Mesenchymal stem cell (in vitro differentiated cells and primary cell): ENCODE measurements at regions not wholly inside any gene's neighbourhood (a gene's known extent, or its start where the extent isn't known, plus 50 kb on each side); places are given as distances from the start of the nearest gene placed in this dataset.
"Not testable (repeated sequence)": the region's sequence is repeated elsewhere in the genome, so short reads cannot be mapped to it uniquely, and the experiment has no call there.

Source experiments
- DNase-seq: peaks from one replicate; pipeline ENCODE4 v3.0.0-alpha.2; 2013
- H2AFZ ChIP-seq: one replicate; pipeline ENCODE4 v1.6.1; 2013; ENCODE audit warnings: low read depth, mild to moderate bottlenecking, control low read depth, inconsistent platforms, low read length, moderate library complexity
- H2AK5ac ChIP-seq: 2 replicates; pipeline ENCODE4 v1.6.1; 2013; ENCODE audit warnings: low read length, moderate library complexity, mild to moderate bottlenecking, inconsistent platforms; ENCODE audit not compliant: severe bottlenecking
- H2BK120ac ChIP-seq: one replicate; pipeline ENCODE4 v1.6.1; 2013; ENCODE audit warnings: low read depth, mild to moderate bottlenecking, inconsistent platforms, low read length, moderate library complexity
- H2BK12ac ChIP-seq, 2 experiments: one replicate each; pipeline ENCODE4 v1.6.1; 2013; ENCODE audit warnings: inconsistent platforms in 2 of 2, low read length in 2 of 2, mild to moderate bottlenecking in 2 of 2, moderate library complexity in 2 of 2, control low read depth in 1 of 2
- H2BK15ac ChIP-seq: one replicate; pipeline ENCODE4 v1.6.1; 2013; ENCODE audit warnings: mild to moderate bottlenecking, low read depth, inconsistent platforms; ENCODE audit not compliant: poor library complexity, severe bottlenecking
- H2BK5ac ChIP-seq: 2 replicates; pipeline ENCODE4 v1.6.1; 2013; ENCODE audit warnings: low read depth, mild to moderate bottlenecking, low read length, control low read depth, inconsistent platforms; ENCODE audit not compliant: poor library complexity, severe bottlenecking
- H3K14ac ChIP-seq, 2 experiments: one replicate each; pipeline ENCODE4 v1.6.1; 2013; ENCODE audit warnings: inconsistent platforms in 2 of 2, low read length in 2 of 2, control low read depth in 1 of 2, mild to moderate bottlenecking in 1 of 2, moderate library complexity in 1 of 2
- H3K18ac ChIP-seq, 2 experiments: one replicate each; pipeline ENCODE4 v1.6.1; 2013; ENCODE audit warnings: inconsistent platforms in 2 of 2, low read length in 2 of 2, control low read depth in 1 of 2, low read depth in 1 of 2, mild to moderate bottlenecking in 1 of 2
- H3K23ac ChIP-seq, 2 experiments: one replicate each; pipeline ENCODE4 v1.6.1; 2013; ENCODE audit warnings: inconsistent platforms in 2 of 2, low read length in 2 of 2, mild to moderate bottlenecking in 2 of 2, moderate library complexity in 2 of 2, control low read depth in 1 of 2
- H3K27ac ChIP-seq: 2 replicates; pipeline ENCODE4 v1.5.1; 2013; ENCODE audit warnings: mild to moderate bottlenecking, moderate library complexity, low read length, control low read depth, inconsistent platforms; ENCODE audit not compliant: poor library complexity, severe bottlenecking
- H3K27me3 ChIP-seq, 2 experiments: 2 replicates each; pipeline versions ENCODE4 v1.6.1 to v1.7.0; 2013; ENCODE audit warnings: low read length in 2 of 2, mild to moderate bottlenecking in 2 of 2, moderate library complexity in 2 of 2, control low read depth in 1 of 2, inconsistent platforms in 1 of 2; ENCODE audit not compliant: control insufficient read depth in 1 of 2, insufficient read depth in 1 of 2
- H3K36me3 ChIP-seq, 2 experiments: 2 replicates each; pipeline versions ENCODE4 v1.6.1 to v1.7.0; 2013; ENCODE audit warnings: low read length in 2 of 2, control low read depth in 1 of 2, inconsistent platforms in 1 of 2, low read depth in 1 of 2, mild to moderate bottlenecking in 1 of 2; ENCODE audit not compliant: insufficient read depth in 2 of 2, control insufficient read depth in 1 of 2
- H3K4ac ChIP-seq, 2 experiments: one replicate each; pipeline ENCODE4 v1.6.1; 2013; ENCODE audit warnings: inconsistent platforms in 2 of 2, low read length in 2 of 2, mild to moderate bottlenecking in 2 of 2, moderate library complexity in 2 of 2, control low read depth in 1 of 2, low read depth in 1 of 2
- H3K4me1 ChIP-seq: 2 replicates; pipeline ENCODE4 v1.6.1; 2013; ENCODE audit warnings: low read depth, low read length, control low read depth; ENCODE audit not compliant: control insufficient read depth, insufficient read depth
- H3K4me2 ChIP-seq: 2 replicates; pipeline ENCODE4 v1.6.1; 2013; ENCODE audit warnings: low read length, mild to moderate bottlenecking, inconsistent platforms; ENCODE audit not compliant: poor library complexity, severe bottlenecking
- H3K4me3 ChIP-seq, 2 experiments: 2 replicates each; pipeline versions ENCODE4 v1.5.1 to v1.7.0; 2013; ENCODE audit warnings: low read length in 2 of 2, mild to moderate bottlenecking in 2 of 2, control low read depth in 1 of 2, low read depth in 1 of 2; ENCODE audit not compliant: insufficient read depth in 1 of 2
- H3K79me1 ChIP-seq: replicated peaks from 2 replicates; pipeline ENCODE4 v1.6.1; 2013; ENCODE audit warnings: mild to moderate bottlenecking, control low read depth, low read length, inconsistent platforms; ENCODE audit not compliant: poor library complexity, severe bottlenecking
- H3K9ac ChIP-seq: 2 replicates; pipeline ENCODE4 v1.7.0; 2013; ENCODE audit warnings: mild to moderate bottlenecking, low read length, moderate library complexity
- H3K9me3 ChIP-seq: 2 replicates; pipeline ENCODE4 v1.7.0; 2013; ENCODE audit warnings: mild to moderate bottlenecking, low read length; ENCODE audit not compliant: control insufficient read depth
- H4K8ac ChIP-seq: one replicate; pipeline ENCODE4 v1.6.1; 2013; ENCODE audit warnings: inconsistent platforms, mild to moderate bottlenecking, low read length, moderate library complexity
- H4K91ac ChIP-seq: one replicate; pipeline ENCODE4 v1.6.1; 2013; ENCODE audit warnings: mild to moderate bottlenecking, low read length, inconsistent platforms
- WGBS: methylation state at CpG from one replicate; pipeline ENCODE4 v1.1.7; 2013; ENCODE audit warnings: mixed read lengths; 5-methylcytosine and 5-hydroxymethylcytosine counted together

- Histone ChIP-seq H3K27ac (no peak overlapping the region), H2AK5ac (no peak overlapping the region), H2BK120ac (no peak overlapping the region), H3K4ac (no peak overlapping the region), H3K4me3 (no peak overlapping the region), H2AFZ (no peak overlapping the region), H3K23ac (no peak overlapping the region), H3K9me3 (no peaks in the 10 kb centered on the region), H3K18ac (no peak overlapping the region), H3K4me1 (no peaks in the 10 kb centered on the region), H2BK15ac (no peak overlapping the region), H3K4me2 (no peak overlapping the region), H4K91ac (no peak overlapping the region), H4K8ac (no peak overlapping the region), H3K9ac (no peak overlapping the region), H3K14ac (no peak overlapping the region), H2BK12ac (no peak overlapping the region), H3K27me3 (no peaks in the 10 kb centered on the region), H3K36me3 (no peaks in the 10 kb centered on the region), H2BK5ac (no peak overlapping the region), H3K79me1 (no peaks in the 10 kb centered on the region)
- 50% methylated on average over 2 of the region's 2 CpGs for WGBS
- no peak for DNase-seq
Measured at GRCh38 chr2:82330155-82330554, 2025.6 kb upstream of the LRRTM1 start.

- not testable (repeated sequence) for DNase-seq, H3K23ac ChIP-seq, H2BK12ac ChIP-seq, H3K9ac ChIP-seq, H2BK5ac ChIP-seq, H3K36me3 ChIP-seq, H3K4ac ChIP-seq, H2AK5ac ChIP-seq, H3K4me2 ChIP-seq, H3K79me1 ChIP-seq, H3K4me1 ChIP-seq, H4K91ac ChIP-seq, H3K27ac ChIP-seq, H2AFZ ChIP-seq, H3K9me3 ChIP-seq, H3K14ac ChIP-seq, H4K8ac ChIP-seq, H2BK15ac ChIP-seq, H3K27me3 ChIP-seq, H2BK120ac ChIP-seq, H3K18ac ChIP-seq, H3K4me3 ChIP-seq
- WGBS: 94% methylated on average over 36 of the region's 42 CpGs
Measured at GRCh38 chr2:82326180-82326767, 2021.7 kb upstream of the LRRTM1 start.

GRCh38 chr2:82320296-82320695 is 2015.7 kb upstream of the LRRTM1 start:
- Histone ChIP-seq H3K79me1 (no peaks in the 10 kb centered on the region), H3K14ac (no peak overlapping the region), H2AFZ (no peak overlapping the region), H3K27me3 (no peaks in the 10 kb centered on the region), H3K4me1 (no peaks in the 10 kb centered on the region), H2BK15ac (no peak overlapping the region), H2AK5ac (no peak overlapping the region), H3K4me3 (no peak overlapping the region), H3K18ac (no peak overlapping the region), H4K8ac (no peak overlapping the region), H4K91ac (no peak overlapping the region), H3K4ac (no peak overlapping the region), H3K4me2 (no peak overlapping the region), H3K23ac (no peak overlapping the region), H3K36me3 (no peaks in the 10 kb centered on the region), H3K9me3 (peaks cover 3% of the 10 kb centered on the region), H2BK5ac (no peak overlapping the region), H2BK12ac (no peak overlapping the region), H3K27ac (no peak overlapping the region), H3K9ac (no peak overlapping the region), H2BK120ac (no peak overlapping the region)
- DNase-seq: no peak
- WGBS: 84% methylated on average over 2 of the region's 3 CpGs

- no peak overlapping the region for H2BK12ac ChIP-seq
- no peak overlapping the region for H2BK5ac ChIP-seq
- H3K79me1 ChIP-seq: no peaks in the 10 kb centered on the region
- no peak overlapping the region for H3K9ac ChIP-seq
- H3K23ac ChIP-seq: no peak overlapping the region
- no peak for DNase-seq
- WGBS: 85% methylated on average over 2 of the region's 4 CpGs
- H3K9me3 ChIP-seq: no peaks in the 10 kb centered on the region
- H3K4me3 ChIP-seq: no peak overlapping the region
- no peak overlapping the region for H2AFZ ChIP-seq
- H2AK5ac ChIP-seq: no peak overlapping the region
- no peaks in the 10 kb centered on the region for H3K27me3 ChIP-seq
- no peak overlapping the region for H4K8ac ChIP-seq
- no peak overlapping the region for H3K4me2 ChIP-seq
- no peak overlapping the region for H4K91ac ChIP-seq
- H3K36me3 ChIP-seq: no peaks in the 10 kb centered on the region
- H3K4ac ChIP-seq: no peak overlapping the region
- no peaks in the 10 kb centered on the region for H3K4me1 ChIP-seq
- no peak overlapping the region for H2BK120ac ChIP-seq
- H2BK15ac ChIP-seq: no peak overlapping the region
- no peak overlapping the region for H3K27ac ChIP-seq
- no peak overlapping the region for H3K18ac ChIP-seq
- H3K14ac ChIP-seq: no peak overlapping the region
Measured at GRCh38 chr2:82317012-82317411, 2012.5 kb upstream of the LRRTM1 start.
